WTC11 (cell line): ENCODE measurements at regions not wholly inside any gene's neighbourhood (a gene's known extent, or its start where the extent isn't known, plus 50 kb on each side); places are given as distances from the start of the nearest gene placed in this dataset.

Experiments used
- ATF1 ChIP-seq: sonication (generic); formaldehyde crosslinking; IDR thresholded peaks from 2 replicates; pipeline ENCODE4 v1.8.1; 2023; ENCODE audit warnings: mild to moderate bottlenecking, moderate library complexity, missing genetic modification reagents
- SP1 ChIP-seq: sonication (generic); formaldehyde crosslinking; conservative IDR thresholded peaks from 2 replicates; pipeline ENCODE4 v1.8.1; 2022; ENCODE audit warnings: missing genetic modification reagents
- TF ChIP-seq, protein P1 (sequence below): fragments of 200-600 bp; IDR thresholded peaks from 2 replicates; pipeline ENCODE4 v1.8.0; 2022; ENCODE audit warnings: antibody characterized with exemption
- TF ChIP-seq, protein P2 (sequence below): sonication (generic); formaldehyde crosslinking; IDR thresholded peaks from 2 replicates; pipeline ENCODE4 v1.8.1; 2023; ENCODE audit warnings: mild to moderate bottlenecking, missing genetic modification reagents, moderate library complexity
- TF ChIP-seq, protein P3 (sequence below): sonication (generic); formaldehyde crosslinking; IDR thresholded peaks from 2 replicates; pipeline ENCODE4 v1.8.1; 2022; ENCODE audit warnings: mild to moderate bottlenecking, missing genetic modification reagents, moderate library complexity, borderline replicate concordance
- TF ChIP-seq, protein P4 (sequence below): sonication (generic); formaldehyde crosslinking; IDR thresholded peaks from 2 replicates; pipeline ENCODE4 v1.8.0; 2022; ENCODE audit warnings: mild to moderate bottlenecking, missing genetic modification reagents
- TF ChIP-seq, protein P5 (sequence below): sonication (generic); formaldehyde crosslinking; IDR thresholded peaks from 2 replicates; pipeline ENCODE4 v1.8.0; 2023; ENCODE audit warnings: missing genetic modification reagents, mild to moderate bottlenecking, borderline replicate concordance
- TF ChIP-seq, protein P6 (sequence below): sonication (generic); formaldehyde crosslinking; IDR thresholded peaks from 2 replicates; pipeline ENCODE4 v1.8.1; 2022; ENCODE audit warnings: mild to moderate bottlenecking, moderate library complexity, missing genetic modification reagents
- TF ChIP-seq, protein P7 (sequence below): sonication (generic); formaldehyde crosslinking; IDR thresholded peaks from 2 replicates; pipeline ENCODE4 v1.8.1; 2022; ENCODE audit warnings: low read depth, mild to moderate bottlenecking, moderate library complexity, missing genetic modification reagents, borderline replicate concordance

DNA sequence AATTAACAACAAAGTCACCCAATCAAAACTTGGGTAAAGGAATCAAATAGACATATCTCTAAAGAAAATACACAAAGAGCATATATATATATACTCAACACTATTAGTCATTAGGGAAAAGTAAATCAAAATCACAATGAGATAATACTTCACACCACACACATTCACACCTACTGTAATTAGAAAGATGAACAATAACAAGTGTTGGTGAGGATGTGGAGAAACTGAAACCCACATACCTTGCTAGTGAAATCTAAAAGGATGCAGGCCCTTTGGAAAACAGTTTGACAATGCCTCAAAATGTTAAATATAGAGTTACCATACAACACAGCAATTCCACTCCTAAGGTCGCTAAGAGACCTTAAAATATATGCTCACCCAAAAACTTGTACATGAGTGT lies 177.1 kb downstream of the ANKRD60 start:
- TF ChIP-seq, protein P1, sequence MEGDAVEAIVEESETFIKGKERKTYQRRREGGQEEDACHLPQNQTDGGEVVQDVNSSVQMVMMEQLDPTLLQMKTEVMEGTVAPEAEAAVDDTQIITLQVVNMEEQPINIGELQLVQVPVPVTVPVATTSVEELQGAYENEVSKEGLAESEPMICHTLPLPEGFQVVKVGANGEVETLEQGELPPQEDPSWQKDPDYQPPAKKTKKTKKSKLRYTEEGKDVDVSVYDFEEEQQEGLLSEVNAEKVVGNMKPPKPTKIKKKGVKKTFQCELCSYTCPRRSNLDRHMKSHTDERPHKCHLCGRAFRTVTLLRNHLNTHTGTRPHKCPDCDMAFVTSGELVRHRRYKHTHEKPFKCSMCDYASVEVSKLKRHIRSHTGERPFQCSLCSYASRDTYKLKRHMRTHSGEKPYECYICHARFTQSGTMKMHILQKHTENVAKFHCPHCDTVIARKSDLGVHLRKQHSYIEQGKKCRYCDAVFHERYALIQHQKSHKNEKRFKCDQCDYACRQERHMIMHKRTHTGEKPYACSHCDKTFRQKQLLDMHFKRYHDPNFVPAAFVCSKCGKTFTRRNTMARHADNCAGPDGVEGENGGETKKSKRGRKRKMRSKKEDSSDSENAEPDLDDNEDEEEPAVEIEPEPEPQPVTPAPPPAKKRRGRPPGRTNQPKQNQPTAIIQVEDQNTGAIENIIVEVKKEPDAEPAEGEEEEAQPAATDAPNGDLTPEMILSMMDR: no peak
- TF ChIP-seq, protein P2, sequence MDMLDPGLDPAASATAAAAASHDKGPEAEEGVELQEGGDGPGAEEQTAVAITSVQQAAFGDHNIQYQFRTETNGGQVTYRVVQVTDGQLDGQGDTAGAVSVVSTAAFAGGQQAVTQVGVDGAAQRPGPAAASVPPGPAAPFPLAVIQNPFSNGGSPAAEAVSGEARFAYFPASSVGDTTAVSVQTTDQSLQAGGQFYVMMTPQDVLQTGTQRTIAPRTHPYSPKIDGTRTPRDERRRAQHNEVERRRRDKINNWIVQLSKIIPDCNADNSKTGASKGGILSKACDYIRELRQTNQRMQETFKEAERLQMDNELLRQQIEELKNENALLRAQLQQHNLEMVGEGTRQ (CRISPR knock-in tag): no peak
- TF ChIP-seq, protein P3, sequence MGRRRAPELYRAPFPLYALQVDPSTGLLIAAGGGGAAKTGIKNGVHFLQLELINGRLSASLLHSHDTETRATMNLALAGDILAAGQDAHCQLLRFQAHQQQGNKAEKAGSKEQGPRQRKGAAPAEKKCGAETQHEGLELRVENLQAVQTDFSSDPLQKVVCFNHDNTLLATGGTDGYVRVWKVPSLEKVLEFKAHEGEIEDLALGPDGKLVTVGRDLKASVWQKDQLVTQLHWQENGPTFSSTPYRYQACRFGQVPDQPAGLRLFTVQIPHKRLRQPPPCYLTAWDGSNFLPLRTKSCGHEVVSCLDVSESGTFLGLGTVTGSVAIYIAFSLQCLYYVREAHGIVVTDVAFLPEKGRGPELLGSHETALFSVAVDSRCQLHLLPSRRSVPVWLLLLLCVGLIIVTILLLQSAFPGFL (CRISPR knock-in tag): no peak
- TF ChIP-seq, protein P4, sequence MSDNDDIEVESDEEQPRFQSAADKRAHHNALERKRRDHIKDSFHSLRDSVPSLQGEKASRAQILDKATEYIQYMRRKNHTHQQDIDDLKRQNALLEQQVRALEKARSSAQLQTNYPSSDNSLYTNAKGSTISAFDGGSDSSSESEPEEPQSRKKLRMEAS (CRISPR knock-in tag): no peak
- TF ChIP-seq, protein P5, sequence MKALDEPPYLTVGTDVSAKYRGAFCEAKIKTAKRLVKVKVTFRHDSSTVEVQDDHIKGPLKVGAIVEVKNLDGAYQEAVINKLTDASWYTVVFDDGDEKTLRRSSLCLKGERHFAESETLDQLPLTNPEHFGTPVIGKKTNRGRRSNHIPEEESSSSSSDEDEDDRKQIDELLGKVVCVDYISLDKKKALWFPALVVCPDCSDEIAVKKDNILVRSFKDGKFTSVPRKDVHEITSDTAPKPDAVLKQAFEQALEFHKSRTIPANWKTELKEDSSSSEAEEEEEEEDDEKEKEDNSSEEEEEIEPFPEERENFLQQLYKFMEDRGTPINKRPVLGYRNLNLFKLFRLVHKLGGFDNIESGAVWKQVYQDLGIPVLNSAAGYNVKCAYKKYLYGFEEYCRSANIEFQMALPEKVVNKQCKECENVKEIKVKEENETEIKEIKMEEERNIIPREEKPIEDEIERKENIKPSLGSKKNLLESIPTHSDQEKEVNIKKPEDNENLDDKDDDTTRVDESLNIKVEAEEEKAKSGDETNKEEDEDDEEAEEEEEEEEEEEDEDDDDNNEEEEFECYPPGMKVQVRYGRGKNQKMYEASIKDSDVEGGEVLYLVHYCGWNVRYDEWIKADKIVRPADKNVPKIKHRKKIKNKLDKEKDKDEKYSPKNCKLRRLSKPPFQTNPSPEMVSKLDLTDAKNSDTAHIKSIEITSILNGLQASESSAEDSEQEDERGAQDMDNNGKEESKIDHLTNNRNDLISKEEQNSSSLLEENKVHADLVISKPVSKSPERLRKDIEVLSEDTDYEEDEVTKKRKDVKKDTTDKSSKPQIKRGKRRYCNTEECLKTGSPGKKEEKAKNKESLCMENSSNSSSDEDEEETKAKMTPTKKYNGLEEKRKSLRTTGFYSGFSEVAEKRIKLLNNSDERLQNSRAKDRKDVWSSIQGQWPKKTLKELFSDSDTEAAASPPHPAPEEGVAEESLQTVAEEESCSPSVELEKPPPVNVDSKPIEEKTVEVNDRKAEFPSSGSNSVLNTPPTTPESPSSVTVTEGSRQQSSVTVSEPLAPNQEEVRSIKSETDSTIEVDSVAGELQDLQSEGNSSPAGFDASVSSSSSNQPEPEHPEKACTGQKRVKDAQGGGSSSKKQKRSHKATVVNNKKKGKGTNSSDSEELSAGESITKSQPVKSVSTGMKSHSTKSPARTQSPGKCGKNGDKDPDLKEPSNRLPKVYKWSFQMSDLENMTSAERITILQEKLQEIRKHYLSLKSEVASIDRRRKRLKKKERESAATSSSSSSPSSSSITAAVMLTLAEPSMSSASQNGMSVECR (CRISPR knock-in tag): no peak
- TF ChIP-seq SP1 (CRISPR knock-in tag) (no peak), ATF1 (no peak)
- TF ChIP-seq, protein P6, sequence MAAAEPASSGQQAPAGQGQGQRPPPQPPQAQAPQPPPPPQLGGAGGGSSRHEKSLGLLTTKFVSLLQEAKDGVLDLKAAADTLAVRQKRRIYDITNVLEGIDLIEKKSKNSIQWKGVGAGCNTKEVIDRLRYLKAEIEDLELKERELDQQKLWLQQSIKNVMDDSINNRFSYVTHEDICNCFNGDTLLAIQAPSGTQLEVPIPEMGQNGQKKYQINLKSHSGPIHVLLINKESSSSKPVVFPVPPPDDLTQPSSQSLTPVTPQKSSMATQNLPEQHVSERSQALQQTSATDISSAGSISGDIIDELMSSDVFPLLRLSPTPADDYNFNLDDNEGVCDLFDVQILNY (CRISPR knock-in tag): no peak
- TF ChIP-seq, protein P7, sequence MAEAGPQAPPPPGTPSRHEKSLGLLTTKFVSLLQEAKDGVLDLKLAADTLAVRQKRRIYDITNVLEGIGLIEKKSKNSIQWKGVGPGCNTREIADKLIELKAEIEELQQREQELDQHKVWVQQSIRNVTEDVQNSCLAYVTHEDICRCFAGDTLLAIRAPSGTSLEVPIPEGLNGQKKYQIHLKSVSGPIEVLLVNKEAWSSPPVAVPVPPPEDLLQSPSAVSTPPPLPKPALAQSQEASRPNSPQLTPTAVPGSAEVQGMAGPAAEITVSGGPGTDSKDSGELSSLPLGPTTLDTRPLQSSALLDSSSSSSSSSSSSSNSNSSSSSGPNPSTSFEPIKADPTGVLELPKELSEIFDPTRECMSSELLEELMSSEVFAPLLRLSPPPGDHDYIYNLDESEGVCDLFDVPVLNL (CRISPR knock-in tag): no peak
